Transverse colon (tissue), 4 donors: ENCODE measurements at regions not wholly inside any gene's neighbourhood (a gene's known extent, or its start where the extent isn't known, plus 50 kb on each side); places are given as distances from the start of the nearest gene placed in this dataset.

ENCODE experiments used
- EP300 ChIP-seq: sonication (generic); formaldehyde crosslinking; IDR thresholded peaks from one replicate; pipeline ENCODE4 v1.6.1; 2017; ENCODE audit warnings: antibody characterized with exemption, low read depth
- POLR2A ChIP-seq: fragments of 450-650 bp; IDR thresholded peaks from one replicate; pipeline ENCODE4 v1.6.1; 2016; ENCODE audit warnings: antibody characterized with exemption, mild to moderate bottlenecking, moderate library complexity
- POLR2AphosphoS5 ChIP-seq, 3 donors: sonication (generic); formaldehyde crosslinking; IDR thresholded peaks; one replicate each; pipeline ENCODE4 v1.6.1; 2016; ENCODE audit warnings: antibody characterized with exemption in 3 of 3
- TF ChIP-seq, protein P1 (sequence below), 5 experiments: fragments of 200-600 bp in 3 of 5; fragments of 450-650 bp in 2 of 5; sonication (generic) in 3 of 5; IDR thresholded peaks; 1 replicate in 2 of 5; 2 replicates in 3 of 5; pipeline ENCODE4 v1.5.1; 2016 to 2017; ENCODE audit warnings: antibody characterized with exemption in 5 of 5, inconsistent platforms in 3 of 5, mild to moderate bottlenecking in 2 of 5, moderate library complexity in 1 of 5

DNA sequence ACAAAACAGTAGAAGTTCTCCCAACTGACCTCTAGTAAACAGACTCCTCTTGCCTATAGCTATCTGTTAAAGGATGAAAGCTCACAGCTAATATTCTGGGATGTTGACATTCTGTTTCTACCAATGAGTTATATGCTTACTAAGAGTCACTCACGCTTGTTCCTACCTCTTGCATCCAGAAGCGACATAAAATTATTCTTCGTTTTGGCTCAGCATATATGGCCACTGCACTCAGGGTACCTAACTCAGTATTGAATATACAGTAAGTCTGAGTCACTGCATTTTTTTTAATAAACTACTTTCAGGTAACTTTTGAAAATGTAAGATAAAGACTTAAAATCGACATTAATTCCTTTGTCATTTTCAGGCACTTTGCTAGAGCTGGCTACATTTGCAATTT is 214.4 kb upstream of the STXBP5 start:
- no peak for TF ChIP-seq POLR2A
- TF ChIP-seq EP300, result no peak
- TF ChIP-seq, protein P1, sequence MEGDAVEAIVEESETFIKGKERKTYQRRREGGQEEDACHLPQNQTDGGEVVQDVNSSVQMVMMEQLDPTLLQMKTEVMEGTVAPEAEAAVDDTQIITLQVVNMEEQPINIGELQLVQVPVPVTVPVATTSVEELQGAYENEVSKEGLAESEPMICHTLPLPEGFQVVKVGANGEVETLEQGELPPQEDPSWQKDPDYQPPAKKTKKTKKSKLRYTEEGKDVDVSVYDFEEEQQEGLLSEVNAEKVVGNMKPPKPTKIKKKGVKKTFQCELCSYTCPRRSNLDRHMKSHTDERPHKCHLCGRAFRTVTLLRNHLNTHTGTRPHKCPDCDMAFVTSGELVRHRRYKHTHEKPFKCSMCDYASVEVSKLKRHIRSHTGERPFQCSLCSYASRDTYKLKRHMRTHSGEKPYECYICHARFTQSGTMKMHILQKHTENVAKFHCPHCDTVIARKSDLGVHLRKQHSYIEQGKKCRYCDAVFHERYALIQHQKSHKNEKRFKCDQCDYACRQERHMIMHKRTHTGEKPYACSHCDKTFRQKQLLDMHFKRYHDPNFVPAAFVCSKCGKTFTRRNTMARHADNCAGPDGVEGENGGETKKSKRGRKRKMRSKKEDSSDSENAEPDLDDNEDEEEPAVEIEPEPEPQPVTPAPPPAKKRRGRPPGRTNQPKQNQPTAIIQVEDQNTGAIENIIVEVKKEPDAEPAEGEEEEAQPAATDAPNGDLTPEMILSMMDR (IDR thresholded peaks at IDR 0.05), result no peak
- TF ChIP-seq POLR2AphosphoS5 (IDR thresholded peaks at IDR 0.05), result no peak
